ENCODE measurements at regions not wholly inside any gene's neighbourhood (a gene's known extent, or its start where the extent isn't known, plus 50 kb on each side); places are given as distances from the start of the nearest gene placed in this dataset.

- TF ChIP-seq CTCF (IDR thresholded peaks at IDR 0.05) (no peak), POLR2A (IDR thresholded peaks at IDR 0.05) (no peak)
- intact Hi-C loops (cut with DNase I; ENCODE audit: low total_unique reads): no loop called here
Measured at GRCh38 chr2:147325990-147326389, 518.8 kb upstream of the ACVR2A start.

GRCh38 chr2:147320146-147320545 lies 524.7 kb upstream of the ACVR2A start:
- Histone ChIP-seq H3K4me1 (no peaks in the 10 kb centered on the region), H3K27ac (no peak overlapping the region), H3K4me3 (no peak overlapping the region), H3K9me3 (no peaks in the 10 kb centered on the region), H3K27me3 (no peaks in the 10 kb centered on the region), H3K36me3 (ENCODE audit: low read depth, missing control alignments) (no peaks in the 10 kb centered on the region)
- TF ChIP-seq POLR2A (IDR thresholded peaks at IDR 0.05): no peak
- no peak for TF ChIP-seq CTCF (IDR thresholded peaks at IDR 0.05)
- no peak for DNase-seq
- intact Hi-C loops (cut with DNase I; ENCODE audit: low total_unique reads): no loop called here

More at GRCh38 chr2:147325990-147326389, 518.8 kb upstream of the ACVR2A start:
- H3K4me3 ChIP-seq: no peak overlapping the region
- no peaks in the 10 kb centered on the region for H3K27me3 ChIP-seq
- no peaks in the 10 kb centered on the region for H3K36me3 ChIP-seq (ENCODE audit: low read depth, missing control alignments)
- DNase-seq: no peak
- H3K4me1 ChIP-seq: no peaks in the 10 kb centered on the region
- no peaks in the 10 kb centered on the region for H3K9me3 ChIP-seq
- H3K27ac ChIP-seq: no peak overlapping the region
- 32 to 33% methylated on average over 1 of the region's 1 CpG for WGBS, 2 donors

- WGBS, 2 donors: 57 to 59% methylated on average over 2 to 3 of the region's 3 CpGs
- Histone ChIP-seq H3K36me3 (ENCODE audit: low read depth, missing control alignments) (no peaks in the 10 kb centered on the region), H3K27ac (no peak overlapping the region), H3K4me3 (no peak overlapping the region), H3K9me3 (no peaks in the 10 kb centered on the region), H3K27me3 (no peaks in the 10 kb centered on the region), H3K4me1 (no peaks in the 10 kb centered on the region)
- TF ChIP-seq POLR2A (IDR thresholded peaks at IDR 0.05) (no peak), CTCF (IDR thresholded peaks at IDR 0.05) (no peak)
- no peak for DNase-seq
- intact Hi-C loops (cut with DNase I; ENCODE audit: low total_unique reads): no loop called here
Measured at GRCh38 chr2:147311058-147311430, 533.8 kb upstream of the ACVR2A start.

- Histone ChIP-seq H3K27me3 (no peaks in the 10 kb centered on the region), H3K9me3 (no peaks in the 10 kb centered on the region), H3K27ac (no peak overlapping the region), H3K4me1 (no peaks in the 10 kb centered on the region), H3K4me3 (no peak overlapping the region), H3K36me3 (ENCODE audit: low read depth, missing control alignments) (no peaks in the 10 kb centered on the region)
- 93 to 96% methylated on average over 2 of the region's 2 CpGs for WGBS, 2 donors
- intact Hi-C loops (cut with DNase I; ENCODE audit: low total_unique reads): no loop called here
- no peak for DNase-seq
- TF ChIP-seq POLR2A (IDR thresholded peaks at IDR 0.05): no peak
- TF ChIP-seq CTCF (IDR thresholded peaks at IDR 0.05): no peak
Measured at GRCh38 chr2:147310335-147311057, 534.3 kb upstream of the ACVR2A start.

GRCh38 chr2:147297820-147298219 lies 547.0 kb upstream of the ACVR2A start:
- no peaks in the 10 kb centered on the region for H3K9me3 ChIP-seq
- intact Hi-C loops (cut with DNase I; ENCODE audit: low total_unique reads): no loop called here
- TF ChIP-seq CTCF (IDR thresholded peaks at IDR 0.05) (no peak), POLR2A (IDR thresholded peaks at IDR 0.05) (no peak)
- no peaks in the 10 kb centered on the region for H3K36me3 ChIP-seq (ENCODE audit: low read depth, missing control alignments)
- no peaks in the 10 kb centered on the region for H3K4me1 ChIP-seq
- no peak overlapping the region for H3K27ac ChIP-seq
- no peaks in the 10 kb centered on the region for H3K27me3 ChIP-seq
- DNase-seq: no peak
- WGBS, 2 donors: 87 to 91% methylated on average over 3 of the region's 3 CpGs
- H3K4me3 ChIP-seq: no peak overlapping the region

All from testis (tissue), 2 donors.